CMK (cell line): ENCODE measurements at regions not wholly inside any gene's neighbourhood (a gene's known extent, or its start where the extent isn't known, plus 50 kb on each side); places are given as distances from the start of the nearest gene placed in this dataset.
"Not testable (repeated sequence)": the region's sequence is repeated elsewhere in the genome, so short reads cannot be mapped to it uniquely, and the experiment has no call there.

Experiments
- DNase-seq: peaks from one replicate; pipeline ENCODE4 v3.0.0-alpha.2; 2010; ENCODE audit warnings: low read depth

GRCh38 chr13:80173224-80173623, 167.7 kb downstream of the SPRY2 start:
- no peak for DNase-seq

DNA sequence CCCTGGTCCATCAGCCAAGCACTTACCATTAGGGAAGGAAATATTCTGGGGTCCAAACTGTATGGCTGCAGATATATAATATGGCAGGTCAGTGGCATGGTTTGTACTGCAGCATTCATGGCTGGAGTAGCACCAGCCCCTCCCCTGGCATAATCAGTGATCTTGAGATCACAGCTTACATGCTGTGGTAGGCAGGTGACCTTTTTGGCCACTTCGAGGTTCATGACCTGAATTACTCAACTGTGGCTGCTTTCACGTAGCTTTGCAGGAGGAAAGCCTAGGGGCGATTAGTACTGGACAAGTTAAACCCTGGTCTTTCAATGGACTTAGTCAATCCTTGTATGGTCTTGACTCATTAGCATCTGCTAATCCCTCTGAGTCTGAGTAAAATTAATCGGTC, 169.8 kb downstream of the SPRY2 start:
- DNase-seq, result no peak

- DNase-seq, result no peak
Observed at GRCh38 chr13:80168089-80168850, 172.7 kb downstream of the SPRY2 start.

- DNase-seq, result no peak
Observed at GRCh38 chr13:80166352-80166751, 174.6 kb downstream of the SPRY2 start.

DNA sequence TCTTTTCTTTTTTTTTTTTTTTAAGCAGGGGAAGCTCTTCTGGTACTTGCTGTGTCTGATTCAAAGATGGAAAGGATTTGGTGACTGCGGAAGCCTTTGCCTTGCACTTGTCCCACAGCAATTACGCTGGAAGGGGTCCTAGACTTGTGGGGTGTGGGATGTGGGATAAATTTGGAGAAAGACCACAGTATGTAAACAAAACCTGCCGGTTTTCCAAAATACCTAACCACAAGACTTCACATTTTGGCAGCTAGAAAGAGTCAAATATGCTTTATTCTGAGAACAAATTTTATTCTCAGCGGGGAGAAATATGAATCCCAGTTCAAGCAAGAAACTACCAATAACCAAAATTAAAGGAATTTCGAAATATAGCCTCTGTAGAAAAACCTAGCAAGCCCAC, 176.5 kb downstream of the SPRY2 start:
- DNase-seq, result no peak

DNA sequence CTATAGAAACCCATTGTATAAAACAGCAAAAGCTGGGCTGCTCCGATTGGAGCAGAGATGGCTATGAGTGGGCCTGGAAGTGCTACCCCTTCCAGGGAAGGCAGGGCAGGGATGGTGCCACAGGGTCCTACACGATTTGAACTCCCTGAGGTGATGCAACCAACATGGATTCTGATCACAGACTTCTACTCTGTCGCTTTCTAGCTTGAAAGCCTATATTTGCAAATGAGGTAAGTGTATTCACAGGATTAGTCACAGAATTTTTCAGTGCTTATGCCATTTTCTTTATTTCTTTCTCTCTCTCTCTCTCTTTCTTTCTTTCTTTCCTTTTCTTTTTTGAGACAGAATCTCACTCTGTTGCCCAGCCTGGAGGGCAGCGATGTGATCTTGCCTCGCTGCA, 179.0 kb downstream of the SPRY2 start:
- no peak for DNase-seq

DNA sequence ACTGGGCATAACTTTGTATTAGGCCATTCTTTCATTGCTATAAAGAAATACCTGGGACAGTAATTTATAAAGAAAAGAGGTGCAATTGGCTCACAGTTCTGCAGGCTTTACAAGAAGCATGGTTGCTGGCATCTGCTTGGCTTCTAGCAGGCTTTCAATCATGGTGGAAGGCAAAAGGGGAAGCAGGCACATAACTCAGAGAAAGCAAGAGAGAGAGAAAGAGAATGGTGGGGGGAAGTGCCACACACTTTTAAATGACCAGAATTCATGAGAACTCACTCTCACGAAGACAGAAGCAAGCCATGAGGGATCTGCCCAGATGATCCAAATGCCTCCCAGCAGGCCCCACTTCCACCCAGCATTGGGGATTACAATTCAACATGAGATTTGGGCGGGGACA, 179.7 kb downstream of the SPRY2 start:
- no peak for DNase-seq

GRCh38 chr13:80160110-80160509, 180.8 kb downstream of the SPRY2 start:
- DNase-seq, result no peak

DNA sequence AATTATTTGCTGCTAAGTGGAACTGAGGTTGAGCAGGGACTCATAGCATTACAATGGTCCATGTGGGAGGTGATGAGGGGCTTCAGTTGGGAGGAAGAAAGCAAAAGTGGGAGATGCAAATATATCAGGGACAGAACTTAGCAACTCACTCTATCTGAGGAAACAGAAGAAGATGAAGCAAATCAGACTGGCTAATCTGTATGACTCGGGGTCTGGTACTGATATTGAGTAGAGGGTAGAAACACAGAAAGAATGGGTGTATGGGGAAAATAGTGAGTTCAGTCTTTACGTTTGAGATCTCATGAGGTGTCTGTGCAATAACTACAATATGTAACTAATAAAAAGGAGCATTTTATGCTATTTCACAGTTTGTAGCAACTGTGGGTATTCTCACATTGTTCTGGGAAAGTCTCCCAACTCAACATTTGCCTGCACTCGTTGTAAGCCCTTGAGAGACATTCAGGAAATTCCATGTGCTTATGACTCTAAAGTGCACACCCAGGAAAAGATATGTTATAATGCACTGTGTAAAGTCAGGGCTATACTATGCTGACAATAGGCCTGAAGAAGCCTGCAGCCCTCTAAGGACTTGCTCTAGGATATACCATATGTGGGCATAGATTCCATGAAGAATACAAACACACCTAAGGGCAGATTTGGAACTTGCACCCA, 183.5 kb downstream of the SPRY2 start:
- no peak for DNase-seq

GRCh38 chr13:80152142-80152541, 188.8 kb downstream of the SPRY2 start:
- not testable (repeated sequence) for DNase-seq

DNA sequence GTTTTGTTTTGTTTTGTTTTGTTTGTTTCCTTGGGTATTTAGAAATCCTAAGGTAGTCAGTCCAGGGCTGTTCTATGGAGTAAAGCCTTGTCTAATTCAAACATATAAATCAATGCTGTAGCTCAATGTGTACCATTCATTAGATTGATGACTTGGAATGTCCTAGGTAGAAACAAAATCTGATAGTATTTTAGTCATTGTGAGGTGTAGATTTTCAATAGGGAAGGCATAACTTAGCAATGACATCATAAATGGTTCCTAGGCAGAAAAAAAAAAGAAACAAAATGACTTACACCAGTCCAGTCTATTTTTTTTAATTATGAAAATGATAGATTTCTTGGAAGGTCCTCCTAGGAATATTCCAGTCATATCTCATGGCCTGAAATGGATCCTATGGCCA, 189.9 kb downstream of the SPRY2 start:
- no peak for DNase-seq

GRCh38 chr13:80149736-80150135, 191.2 kb downstream of the SPRY2 start:
- no peak for DNase-seq

DNA sequence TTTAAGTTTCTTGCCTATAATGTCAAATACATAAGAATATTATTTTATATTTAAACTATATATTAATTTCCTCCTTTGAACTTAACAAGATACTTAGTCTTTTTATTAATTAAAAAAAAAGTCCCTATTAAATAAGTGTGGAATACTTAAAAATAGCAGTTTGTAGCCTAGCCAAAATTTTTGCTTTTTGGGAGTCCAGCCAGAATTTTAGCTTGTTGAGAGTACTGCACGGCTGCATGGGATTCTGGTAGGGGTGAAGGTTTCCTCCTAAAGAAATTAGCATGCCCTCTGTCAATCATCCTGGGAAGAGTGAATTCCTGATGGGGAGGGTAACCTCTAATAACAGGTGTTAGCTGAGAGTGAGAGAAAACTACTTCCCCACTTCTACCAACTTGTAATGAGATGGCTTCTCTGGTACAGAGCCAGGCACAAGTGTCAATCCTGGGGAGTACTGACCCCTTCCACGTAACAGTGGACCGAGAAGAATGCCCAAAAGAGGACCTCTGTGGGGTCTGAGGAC, 195.7 kb downstream of the SPRY2 start:
- DNase-seq, result no peak

DNA sequence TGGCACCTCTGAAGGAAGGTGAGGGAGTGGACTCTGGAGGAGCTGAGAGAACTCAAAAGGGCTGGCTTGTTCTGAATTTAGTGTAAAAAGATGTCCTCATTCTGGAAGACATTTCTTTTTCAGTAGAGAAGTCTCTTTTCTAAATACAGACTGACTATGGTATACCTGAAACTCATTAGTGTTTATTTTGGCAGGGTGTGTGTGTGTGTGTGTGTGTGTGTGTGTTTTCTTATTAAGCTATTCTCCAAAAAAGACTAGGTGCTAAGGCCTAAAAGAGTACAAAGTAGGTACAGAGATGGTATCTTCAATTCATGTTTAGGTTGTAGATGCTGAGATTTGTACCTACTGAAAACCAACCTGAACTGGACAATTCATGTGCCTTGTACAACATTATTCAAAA, 196.4 kb downstream of the SPRY2 start:
- DNase-seq, result no peak

DNA sequence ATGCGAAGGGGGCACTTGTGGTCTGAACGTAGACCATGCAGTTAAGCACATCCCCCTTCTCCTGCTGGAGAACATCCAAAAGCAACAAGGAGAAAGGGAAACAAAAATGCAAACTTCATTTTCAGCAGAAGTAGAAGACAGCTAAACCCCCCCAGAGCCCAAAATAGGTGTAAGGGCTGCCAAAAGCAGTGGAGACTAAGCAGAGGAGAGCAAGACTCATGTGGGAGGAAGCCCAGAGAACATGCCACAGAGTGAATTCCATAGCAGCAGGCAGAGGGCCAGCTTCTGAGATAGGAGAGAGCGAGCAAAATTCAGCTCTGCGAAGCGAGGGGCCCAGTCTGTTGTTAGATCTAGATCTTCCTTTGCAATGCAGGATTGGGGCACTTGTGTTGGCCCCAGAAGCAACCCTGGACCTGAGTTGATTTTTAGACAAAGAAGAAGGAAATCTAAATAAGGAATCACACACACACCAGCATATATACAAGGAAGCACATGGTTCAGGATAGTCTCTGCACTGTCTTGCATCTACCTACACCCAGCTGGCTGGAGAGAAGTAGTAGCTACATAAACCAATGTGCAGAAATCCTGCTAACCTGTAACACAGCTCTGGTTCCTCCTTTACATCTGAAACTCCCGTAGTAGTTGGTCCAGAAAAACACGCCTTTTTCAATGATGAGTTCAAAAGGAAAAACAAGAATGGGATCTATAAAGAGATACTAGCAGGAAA, 199.6 kb downstream of the SPRY2 start:
- DNase-seq, result no peak

DNA sequence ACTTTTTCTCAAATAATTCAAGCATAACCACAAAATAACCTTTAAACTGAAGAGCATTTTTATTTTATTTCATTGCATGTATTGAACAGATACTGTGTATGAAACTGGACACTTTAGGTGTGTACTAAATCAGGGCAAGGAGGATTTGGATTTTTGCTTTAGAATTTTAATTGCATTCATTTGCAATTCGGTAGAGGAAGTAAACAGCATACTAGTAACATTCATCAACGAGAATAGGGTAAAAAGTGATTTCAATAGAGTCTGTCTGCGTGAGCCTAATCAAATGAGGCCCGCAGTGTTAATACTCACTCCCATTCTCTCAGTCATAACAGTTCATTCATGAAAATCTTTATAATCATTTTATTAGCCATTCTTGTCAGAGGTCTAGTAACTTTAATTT, 200.2 kb downstream of the SPRY2 start:
- no peak for DNase-seq

GRCh38 chr13:80139196-80139595, 201.7 kb downstream of the SPRY2 start:
- DNase-seq, result no peak

DNA sequence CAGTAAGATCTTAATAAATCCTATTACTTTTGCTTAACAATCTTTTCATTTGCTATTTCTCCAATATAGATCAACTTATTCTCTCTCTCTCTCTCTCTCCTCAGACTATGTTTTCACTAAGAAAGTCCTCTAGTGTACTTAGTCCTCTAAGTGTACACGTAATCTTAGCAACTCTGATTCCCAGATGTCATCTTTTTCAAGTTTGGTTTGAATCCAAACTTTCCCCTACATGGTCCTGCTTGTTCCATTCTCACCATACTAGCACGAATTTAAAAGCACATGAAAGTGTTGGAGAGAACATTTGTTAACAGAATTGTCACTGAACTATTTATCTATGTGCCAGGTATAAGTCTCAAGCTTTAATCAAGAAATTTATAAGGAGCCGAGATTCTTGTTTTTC, 202.9 kb downstream of the SPRY2 start:
- DNase-seq, result no peak

DNA sequence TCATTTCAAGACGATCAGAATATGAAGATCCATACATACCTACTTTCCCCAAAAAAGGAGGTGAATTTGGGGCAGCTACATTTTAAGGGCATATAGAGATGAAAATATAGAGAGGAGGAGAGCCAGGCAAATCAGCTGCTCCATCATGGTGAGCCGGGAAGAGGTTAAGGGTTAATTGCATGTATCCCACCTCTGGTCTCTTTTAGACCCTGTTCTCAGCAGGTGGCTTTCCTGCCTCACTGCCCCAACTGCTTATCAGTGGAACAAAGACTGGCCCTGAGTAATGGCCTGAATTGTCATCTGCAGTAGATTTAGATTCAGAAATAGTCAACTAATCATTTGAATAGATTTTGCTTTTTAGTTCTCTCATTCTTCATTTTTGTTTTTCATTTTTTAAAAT, 206.6 kb downstream of the SPRY2 start:
- no peak for DNase-seq

- DNase-seq, result no peak
Observed at GRCh38 chr13:80133631-80134261, 207.2 kb downstream of the SPRY2 start.

GRCh38 chr13:80132741-80133601, 208.0 kb downstream of the SPRY2 start:
- no peak for DNase-seq

- DNase-seq, result no peak
Observed at GRCh38 chr13:80131204-80131603, 209.7 kb downstream of the SPRY2 start.
